Activated CD8-positive, alpha-beta memory T cell treated with anti-CD3 and anti-CD28 coated beads for 48 hours (primary cell): ENCODE measurements at regions not wholly inside any gene's neighbourhood (a gene's known extent, or its start where the extent isn't known, plus 50 kb on each side); places are given as distances from the start of the nearest gene placed in this dataset.
"Not testable (repeated sequence)": the region's sequence is repeated elsewhere in the genome, so short reads cannot be mapped to it uniquely, and the experiment has no call there.

Experiments
- DNase-seq, 3 experiments: peaks; one replicate each; pipeline ENCODE4 v3.0.0-alpha.2; 2020; ENCODE audit warnings: low read depth in 2 of 3, low spot score in 2 of 3

DNA sequence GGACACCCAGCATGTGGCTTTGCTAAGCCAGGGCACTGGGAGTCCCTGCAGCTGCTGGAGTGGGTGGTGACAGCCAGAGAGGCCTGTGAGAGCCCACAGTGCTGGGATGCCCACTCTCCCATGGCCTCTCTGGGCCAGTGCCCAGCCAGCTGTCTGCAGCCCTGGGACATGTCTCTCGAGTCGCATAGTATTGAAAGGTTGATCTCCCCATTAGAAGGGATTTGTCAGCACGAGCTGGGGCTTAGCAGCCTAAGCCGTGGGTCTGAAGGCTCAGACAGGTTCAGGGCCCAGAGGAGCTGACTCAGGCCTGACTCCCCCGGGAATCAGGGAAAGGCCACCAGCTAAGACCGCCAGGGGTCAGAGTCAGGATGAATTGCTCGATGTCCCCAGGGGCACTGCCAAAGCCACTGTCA, 53.5 kb downstream of the FOXD2 start:
- DNase-seq, result no peak

DNA sequence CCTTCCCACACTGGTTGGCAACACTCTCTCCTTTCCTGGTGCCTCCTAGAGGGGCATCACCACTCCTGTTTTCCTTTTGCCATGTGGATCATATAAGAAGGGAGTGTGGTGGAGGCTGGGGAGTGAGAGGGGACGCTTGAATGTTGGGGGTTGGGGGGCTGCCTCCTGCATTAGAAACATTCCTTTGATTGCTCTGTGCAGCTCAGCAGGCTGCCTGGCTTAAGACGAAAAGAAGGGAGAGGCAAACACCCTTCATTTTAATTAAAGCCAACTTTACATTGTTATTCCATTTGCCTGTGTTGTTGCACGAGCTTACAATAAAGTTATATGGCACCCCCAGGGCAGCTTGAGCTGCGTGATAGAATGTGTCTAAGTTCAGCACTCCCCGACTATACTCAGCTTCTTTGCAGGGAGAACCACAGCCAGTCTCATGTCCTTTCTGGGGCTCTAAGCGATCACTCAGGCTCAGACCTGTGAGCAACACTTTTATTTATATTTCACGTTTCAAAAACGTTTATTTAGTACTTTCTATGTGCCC, 57.4 kb downstream of the FOXD2 start:
- DNase-seq, result no peak

DNA sequence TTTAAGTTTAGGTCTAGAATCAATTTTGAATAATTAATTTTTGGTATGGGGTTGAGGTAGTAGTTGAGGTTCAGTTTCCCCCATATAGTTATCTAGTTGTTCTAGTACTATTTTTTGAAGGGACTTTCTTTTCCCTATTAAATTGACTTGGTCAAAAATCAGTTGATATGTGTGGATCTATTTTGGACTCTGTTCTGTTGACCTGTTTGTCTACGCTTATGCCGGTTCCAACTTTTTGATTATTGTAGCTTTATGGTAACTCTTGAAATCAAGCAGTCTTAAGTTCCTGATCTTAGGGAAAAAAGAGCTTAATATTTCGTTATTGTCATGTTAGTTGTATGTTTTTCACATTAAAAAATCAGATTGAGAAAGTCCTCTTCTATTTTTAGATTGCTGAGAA, 60.7 kb downstream of the FOXD2 start:
- no peak for DNase-seq

DNA sequence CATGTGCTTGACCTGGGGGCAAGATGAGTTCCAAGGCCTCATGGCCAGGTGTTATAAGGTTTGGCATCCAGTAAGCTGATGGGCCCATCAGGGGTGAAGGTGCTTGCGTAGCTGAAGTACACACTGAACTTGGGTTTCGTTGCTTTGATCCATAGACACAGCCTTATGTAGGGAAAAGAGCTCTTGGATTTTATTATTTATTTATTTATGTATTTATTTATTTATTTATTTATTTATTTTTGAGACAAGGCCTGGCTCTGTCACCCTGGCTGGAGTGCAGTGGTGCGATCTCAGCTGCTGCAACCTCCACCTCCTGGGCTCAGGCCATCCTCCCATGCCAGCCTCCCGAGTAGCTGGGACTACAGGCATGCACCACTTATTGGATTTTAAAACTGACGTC, 63.2 kb downstream of the FOXD2 start:
- DNase-seq, result no peak

DNA sequence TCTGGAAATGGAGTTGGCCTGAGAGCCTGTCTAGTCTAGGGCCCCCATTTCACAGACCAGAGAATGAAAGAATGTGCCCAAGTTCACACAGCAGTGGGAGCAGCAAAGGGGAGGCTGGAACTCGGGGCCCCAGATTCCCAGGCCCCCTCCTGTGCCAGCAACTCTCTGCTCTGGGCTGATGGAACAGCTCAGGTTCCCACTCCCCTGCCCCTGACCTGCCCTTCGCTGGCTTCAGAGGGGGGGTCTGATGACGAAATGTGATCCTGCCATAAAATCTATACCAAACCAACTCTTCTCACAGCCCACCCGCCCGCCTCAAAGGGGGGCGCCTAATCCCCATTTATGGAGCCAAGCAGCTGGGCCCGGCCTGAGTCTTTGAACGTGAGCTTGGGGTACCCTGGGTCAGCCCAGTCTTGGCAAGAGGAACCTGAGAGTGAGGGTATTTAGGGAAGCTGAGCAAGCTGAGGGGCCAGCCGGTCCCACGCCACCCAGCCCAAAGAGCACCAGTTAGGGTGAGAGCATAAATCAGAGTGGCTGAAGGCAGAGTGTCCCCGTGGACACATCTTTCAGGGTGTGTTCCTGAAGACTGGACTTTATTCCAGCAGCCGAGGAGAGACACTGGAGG, 65.0 kb downstream of the FOXD2 start:
- DNase-seq, result no peak

DNA sequence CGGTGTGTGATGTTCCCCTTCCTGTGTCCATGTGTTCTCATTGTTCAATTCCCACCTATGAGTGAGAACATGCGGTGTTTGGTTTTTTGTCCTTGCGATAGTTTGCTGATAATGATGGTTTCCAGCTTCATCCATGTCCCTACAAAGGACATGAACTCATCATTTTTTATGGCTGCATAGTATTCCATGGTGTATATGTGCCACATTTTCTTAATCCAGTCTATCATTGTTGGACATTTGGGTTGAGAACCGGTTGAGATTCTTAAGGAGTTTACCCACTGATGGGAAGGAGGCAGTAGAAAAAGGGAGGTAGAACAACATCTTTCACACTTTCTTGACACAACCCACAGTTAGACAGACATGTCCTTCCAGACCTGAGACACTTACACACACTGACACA, 67.0 kb downstream of the FOXD2 start:
- not testable (repeated sequence) for DNase-seq

DNA sequence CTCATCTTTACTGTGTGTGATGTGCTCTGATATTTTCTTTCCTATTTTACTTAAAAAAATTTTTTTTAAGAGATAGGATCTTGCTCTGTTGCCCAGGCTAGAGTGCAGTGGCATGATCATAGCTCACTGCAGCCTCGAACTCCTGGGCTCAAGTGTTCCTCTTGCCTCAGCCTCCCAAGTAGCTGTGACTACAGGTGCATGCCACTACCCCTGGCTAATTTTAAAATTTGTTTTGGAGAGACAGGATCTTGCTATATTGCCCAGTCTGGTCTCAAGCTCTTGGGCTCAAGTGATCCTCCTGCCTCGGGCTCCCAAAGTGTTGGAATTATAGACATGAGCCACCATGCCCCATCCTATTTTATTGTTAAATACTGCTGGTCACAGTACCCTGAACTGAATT, 67.4 kb downstream of the FOXD2 start:
- no peak for DNase-seq

DNA sequence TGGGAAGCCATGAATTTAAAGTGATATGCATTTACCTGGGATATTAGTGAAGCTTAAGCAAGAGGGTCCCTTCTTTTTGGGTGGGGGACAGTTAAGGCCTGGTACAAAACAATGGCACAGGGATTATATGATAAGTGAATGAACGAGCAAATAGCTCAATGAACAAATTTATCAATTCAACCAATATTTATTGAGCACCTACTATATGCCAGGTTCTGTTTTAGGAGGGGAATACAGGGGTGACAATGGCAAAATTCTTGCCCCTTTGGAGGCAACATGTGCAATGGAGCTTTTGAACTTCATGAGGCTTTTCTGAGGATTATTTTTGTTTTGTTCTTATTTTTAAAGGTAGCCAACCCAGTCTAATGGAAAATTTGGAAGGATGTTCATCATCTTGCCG, 68.2 kb downstream of the FOXD2 start:
- DNase-seq, result no peak

DNA sequence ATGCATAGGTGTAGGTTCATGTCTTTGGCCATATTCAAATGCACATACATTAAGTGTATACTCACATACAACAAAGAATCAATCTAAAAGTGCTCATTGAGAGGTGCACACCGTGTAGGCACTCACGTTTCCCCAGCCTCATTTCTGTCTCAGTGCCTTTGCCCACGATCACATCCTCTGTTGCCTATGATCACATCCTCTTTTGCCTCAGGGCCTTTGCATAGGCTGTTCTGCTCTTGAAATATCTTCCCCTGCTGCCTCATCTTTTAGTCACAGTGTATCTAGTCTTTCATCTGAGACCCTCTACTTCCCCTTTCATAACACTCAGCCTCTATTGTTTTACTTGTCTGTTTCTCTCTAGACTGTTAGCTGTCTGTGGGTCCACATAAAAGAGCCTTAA, 69.3 kb downstream of the FOXD2 start:
- DNase-seq, result no peak

DNA sequence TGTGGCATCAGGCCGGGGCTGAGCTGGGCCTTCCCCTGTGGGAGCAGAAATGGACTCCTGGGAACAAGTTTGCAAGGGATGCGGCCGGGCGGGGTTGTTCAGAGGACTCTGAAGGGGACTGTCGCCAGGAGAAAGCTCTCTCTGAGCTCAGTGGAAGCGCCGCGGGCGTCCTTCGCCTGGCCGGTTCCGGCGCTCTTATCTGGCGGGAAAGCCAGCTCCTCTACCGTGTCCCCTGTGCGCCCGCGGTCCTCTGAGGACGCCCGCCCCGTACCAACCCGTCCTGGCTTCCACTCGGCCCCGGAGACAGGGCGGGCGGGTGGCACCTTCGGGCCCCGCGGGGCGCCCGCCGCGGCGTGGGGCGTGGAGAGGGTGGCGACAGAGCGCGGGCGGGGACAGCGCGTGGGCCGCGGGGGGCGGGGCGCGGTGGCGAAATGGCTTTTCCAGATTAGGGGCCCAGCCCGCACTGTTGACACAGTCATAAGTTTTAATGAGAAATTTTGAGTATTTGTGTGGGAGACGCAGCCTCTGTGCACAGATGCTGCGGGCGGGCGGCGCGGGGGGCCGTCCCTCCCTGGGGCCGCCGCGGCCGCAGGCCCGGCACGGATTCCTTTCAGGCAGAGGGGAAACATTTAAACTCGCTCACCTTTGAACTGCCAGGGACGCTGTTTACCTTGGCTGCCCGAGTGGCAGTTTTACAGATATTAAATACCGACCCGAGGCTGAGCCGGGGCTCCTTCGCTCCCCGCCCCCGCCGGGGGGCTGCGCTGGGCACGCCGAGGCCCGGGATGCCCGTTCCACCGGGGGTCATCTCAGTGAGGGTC, 70.2 kb downstream of the FOXD2 start:
- peak in 2 of 3 experiments; percentile 13 to 23 for DNase-seq

DNA sequence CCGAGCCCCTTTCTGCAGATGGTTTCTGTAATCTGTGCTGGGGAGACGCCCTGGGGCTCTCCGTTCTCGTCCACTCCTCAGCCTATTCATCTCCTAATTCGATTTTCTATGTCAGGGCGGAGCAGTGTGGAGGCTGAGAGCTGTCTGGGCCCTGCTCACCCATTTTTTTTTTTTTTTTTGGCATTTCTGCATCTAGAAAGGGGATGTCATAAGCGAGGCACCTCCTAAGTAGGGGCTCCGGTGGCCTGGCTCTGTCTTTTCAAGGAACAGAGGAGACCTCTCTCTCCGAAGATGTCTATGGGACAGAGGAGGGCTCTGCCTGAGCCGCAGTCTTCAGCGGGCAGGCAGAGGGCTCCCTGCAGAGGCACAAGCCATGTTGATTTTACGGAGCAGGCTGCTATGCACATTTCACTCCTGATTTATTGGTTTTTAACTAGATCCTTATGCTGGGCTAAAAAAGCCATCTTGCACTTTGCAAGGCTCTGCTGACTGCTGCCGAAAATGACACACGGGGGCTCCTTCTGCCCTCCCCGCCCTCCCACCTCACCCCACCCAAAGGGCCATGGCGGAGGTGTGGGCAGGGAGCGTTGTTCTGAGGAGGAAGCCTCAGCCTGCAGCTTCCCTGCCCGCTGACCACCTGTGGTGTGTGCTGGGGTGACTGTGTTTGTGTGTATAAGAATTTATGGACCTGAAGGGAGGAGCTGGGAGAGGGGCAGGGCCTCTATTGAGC, 71.0 kb downstream of the FOXD2 start:
- DNase-seq, result no peak

DNA sequence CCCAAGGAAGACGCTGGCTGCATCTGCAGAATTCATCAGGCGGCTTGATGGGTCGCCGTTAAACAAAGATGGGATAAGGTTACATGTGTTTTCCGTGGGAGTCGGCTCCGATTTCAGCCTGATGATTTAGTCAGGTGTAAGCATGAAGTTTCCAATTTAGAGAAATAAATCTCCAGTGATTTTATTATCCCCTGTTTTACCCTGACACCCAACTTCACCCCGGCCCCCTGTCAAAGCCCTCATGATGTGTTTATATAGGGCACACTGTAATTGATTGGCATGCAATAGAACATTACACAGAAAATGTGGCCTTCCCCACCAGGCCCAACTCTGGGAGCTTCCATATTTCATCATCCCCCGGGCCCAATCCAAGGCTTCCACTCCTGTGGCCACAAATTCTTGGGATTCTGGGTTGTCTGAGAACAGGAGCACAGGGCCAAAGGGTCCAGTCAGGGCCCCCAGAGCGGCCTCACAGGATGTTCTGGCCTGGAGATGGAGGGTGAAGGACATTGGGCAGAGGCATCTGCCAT, 72.5 kb downstream of the FOXD2 start:
- DNase-seq, result no peak

DNA sequence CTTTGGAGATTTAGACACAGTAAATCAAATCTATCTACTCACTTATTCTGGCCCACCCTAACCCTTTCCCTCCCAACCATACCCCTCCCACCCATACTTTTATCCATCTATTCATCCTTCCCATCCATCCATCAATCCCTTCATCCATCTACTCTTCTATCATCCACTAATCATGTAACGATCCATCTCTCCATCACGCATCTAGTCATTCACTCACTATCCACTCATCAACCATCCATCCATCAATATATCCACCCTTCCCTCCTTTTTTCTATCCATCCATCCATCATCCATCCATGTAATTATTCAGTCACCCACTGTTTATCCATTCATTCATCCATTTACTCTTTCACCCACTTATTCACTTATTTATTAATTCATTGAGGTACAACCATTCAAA, 74.0 kb downstream of the FOXD2 start:
- DNase-seq, result no peak

DNA sequence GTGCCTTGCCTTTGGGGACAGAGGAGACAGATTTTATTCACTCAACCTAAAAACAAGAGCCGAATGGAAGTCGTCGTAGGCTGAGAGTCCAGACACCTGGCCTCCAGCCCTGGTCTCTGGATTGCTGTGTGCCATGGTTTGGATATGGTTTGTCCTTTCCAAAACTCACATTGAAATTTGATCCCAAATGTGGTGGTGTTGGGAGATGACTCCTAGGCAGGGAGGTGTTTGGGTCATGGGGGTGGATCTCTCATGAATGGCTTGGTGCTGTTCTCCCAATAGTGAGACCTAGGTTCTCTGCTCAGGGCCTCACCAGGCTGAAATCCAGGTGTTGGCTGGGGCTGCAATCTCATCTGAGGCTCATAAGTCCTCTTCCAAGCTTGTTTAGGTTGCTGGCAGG, 75.5 kb downstream of the FOXD2 start:
- DNase-seq, result no peak

DNA sequence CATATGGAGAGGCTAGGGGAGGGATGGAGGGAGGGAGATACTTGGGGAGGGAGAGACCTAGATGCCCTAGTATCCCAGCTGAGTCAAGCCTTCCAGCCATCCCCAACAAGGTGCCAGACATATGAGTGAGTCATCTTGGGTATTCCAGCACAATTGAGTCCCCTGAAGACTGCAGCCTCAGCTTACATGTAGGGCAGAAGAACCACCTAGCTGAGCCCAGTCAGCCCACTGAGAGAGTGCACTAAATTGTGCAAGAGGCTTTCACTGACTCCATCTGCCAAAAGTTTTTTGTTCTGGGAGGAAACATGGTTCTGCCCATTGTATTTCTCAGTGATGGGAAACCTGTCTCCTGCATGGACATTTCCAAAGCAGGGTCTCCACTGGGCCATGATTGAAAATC, 76.4 kb downstream of the FOXD2 start:
- DNase-seq, result no peak

DNA sequence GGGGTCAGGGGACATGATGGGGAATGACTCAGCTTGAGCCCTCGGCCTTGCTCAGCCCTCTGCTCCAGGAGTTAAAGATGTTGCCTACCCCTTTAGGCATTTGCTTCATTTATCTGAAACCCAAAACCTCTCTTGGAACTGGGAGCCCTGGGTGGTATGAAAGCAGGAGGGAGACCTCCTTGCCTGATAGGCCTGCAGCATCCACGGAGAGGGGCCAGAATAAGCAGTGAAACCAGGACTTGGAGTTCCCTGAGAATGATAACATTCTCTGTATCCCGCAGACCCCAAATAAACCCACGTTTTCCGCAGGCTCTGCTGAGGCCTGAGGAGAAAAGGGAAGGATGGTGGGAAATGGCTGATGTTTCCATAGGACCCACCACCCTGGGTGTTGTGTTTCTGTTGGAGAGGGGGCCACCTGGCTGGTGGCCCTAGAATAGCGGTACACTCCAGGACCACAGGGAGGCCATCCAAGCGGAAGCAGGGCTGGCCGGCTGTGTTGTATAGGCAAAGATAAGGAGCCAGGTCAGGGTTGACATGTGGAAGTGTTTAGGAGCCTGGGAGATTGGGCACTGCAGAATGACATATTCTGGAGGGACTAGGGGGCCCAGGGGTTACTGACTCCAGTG, 77.4 kb downstream of the FOXD2 start:
- DNase-seq, result no peak

DNA sequence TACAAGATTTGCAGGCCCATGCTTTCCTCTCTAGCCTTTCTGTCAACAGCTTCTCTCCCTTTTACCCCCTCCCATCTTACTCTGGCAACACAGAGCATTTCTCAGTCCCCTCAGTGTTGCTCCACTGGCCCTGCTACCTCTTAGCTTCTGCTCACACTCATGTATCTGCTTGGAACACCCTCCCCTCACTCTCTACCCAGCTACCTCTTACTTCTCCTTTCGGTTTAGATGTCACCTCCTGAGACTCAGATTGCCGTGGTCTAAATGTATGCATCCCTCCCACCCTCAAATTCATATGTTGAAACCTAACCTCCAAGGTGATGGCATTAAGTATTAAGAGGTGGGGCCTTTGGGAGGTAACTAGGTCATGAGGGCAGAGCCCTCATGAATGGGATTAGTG, 80.1 kb downstream of the FOXD2 start:
- DNase-seq, result no peak

DNA sequence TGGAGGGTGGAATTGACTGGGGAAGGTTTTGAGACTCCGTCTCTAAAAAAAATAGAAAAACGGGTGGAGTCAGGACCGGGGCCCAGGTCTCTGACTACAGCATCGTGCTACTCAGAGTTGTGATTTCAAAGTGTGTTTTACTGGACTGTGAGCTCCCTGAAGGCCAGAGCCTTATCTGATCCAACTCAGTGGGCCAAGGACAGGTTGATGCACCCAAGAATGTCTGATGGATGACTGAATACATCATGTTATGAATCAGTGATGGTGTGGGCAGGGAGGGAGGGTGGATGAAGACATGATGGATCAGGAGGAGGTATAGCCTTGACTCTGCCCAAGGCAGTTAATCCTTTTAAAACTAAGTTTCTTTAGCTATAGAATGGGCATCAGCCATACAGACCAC, 81.6 kb downstream of the FOXD2 start:
- no peak for DNase-seq

DNA sequence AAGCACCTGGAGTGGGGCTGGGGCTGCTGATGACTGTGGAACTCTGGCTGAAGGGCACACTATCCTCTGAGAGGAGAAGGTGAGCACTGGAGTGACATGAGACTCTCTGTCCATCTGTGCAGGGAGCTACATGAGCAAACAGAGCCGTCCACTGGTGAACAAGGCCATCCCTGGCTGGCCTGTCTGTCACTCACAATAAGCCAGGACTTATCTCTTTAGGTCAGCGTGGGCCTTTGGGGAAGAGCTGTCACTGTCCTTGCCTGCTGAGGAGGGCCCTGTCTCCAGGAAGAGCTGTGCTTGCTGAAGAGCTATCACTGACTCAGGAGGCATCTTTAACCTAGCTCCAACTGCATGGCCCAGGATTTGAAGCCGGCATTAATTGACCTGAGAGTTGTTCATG, 82.1 kb downstream of the FOXD2 start:
- DNase-seq, result no peak

DNA sequence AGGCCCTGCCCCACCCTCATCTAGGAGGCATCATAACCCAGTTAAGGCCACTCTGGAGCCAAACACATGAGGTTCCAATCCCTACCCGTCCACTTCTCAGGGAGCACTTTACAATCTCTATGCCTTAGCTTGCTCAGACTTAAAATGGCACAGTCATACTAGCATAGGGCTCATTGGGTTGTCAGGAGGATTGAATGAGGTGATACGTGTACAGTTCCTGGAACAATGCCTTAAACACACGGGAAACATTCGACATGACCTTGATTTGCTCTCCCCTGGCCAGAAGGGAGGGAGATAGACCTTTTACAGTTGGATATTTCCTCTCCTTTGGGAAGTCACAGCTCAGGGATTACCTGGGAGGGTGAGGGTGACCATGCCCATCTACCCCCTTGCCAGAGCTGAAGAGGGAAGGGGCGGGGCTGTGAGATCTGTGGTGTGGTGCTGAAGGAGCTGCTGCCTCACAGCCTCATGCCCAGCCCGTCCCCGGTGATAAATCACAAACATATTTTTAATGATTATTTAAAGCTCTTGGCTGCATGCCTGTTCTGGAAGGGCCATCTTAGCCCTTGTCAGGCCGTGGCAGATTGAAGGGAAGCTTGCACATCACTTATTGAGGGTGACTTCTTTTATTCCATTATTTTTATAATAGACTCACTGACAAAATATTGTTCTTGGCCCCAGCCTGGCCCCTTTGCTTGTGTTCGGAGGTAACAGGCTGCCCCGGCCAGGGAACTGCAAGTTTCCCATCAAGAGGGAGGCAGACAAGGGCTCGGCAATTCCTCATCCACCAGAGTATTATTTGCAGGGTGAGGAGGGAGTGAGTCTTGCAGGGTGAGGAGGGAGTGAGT, 83.4 kb downstream of the FOXD2 start:
- no peak for DNase-seq
